Daoy (cell line): ENCODE measurements at regions not wholly inside any gene's neighbourhood (a gene's known extent, or its start where the extent isn't known, plus 50 kb on each side); places are given as distances from the start of the nearest gene placed in this dataset.
A peak's percentile ranks its signal among the peaks of the same experiment; 100 is the strongest.

Experiments used
- DNase-seq: peaks from one replicate; pipeline ENCODE4 v3.0.0-alpha.2; 2015; ENCODE audit warnings: low read depth

DNA sequence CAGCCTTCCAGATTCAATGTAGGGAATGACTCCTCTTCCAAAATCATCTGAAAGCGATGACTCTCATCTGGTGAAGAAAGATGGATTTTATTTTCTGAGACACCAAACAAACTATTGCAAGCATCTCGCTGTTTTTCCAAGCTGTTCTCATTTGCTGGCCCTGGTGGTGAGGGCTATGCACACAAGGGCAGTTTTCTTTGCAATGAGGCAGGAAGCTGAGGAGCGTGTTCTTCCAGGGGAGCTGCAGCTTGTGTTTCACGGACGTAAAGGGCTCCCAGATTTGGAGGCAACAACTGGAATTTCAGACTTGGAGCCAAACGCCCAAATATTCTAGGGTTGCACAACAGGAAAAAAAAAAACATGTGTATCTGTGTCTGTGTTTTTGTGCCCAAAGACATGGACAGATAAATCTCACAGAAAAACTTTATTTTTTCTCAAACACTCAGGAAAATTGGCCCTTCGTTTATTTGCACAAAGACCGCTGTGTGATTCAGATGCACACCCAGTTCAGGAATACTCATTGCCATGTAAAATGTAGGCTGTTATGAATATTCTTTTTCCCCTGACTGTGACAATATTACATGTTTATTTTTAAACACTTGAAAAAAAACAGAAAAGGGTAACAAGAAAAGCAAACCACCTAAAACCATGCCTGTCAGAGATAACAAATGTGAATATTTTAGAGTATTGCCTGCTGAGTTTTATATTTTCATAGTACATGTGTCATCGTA is 151.3 kb downstream of the GAS1 start:
- peak; percentile 25 for DNase-seq

DNA sequence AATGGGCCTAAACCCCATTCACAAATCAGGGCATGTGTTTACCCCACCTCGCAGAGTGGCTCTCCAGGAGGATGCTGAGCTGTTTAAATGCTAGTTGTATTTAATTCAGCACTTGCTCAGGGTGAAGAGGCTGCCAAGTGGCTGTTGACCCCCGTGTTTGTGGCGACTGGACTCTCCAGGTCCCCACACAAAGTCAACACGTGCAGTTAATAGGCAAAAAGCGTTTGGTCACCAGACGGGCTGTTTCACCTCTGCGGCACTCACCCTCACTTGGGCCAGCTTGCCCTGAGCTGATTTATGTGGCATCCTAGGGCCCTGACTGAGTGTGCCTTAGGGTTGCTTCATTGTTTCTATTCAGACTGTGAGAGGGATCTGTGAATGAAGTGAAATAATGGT is 152.3 kb downstream of the GAS1 start:
- DNase-seq = no peak

GRCh38 chr9:86794391-86795046 is 152.8 kb downstream of the GAS1 start:
- DNase-seq = no peak

GRCh38 chr9:86792136-86792535 is 155.2 kb downstream of the GAS1 start:
- peak; percentile 60 for DNase-seq

GRCh38 chr9:86790805-86791204 is 156.5 kb downstream of the GAS1 start:
- no peak for DNase-seq

DNA sequence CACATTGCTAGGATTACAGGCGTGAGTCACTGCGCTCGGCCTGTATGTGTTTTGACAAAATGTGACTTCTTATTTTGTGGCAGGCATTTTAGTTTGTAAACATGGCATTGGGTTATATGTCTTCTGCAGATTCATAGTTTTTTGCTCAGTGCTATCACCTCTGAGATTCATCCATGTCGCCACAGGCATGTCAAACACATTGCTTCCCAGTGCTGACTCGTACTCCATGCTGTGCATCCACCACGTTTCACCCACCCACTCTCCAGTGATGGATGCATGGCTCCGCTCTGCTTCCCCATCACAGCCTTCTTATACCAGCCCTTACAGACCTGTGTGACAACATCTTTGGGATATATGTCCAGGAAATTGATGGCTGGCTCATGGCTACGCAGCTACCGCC is 158.8 kb downstream of the GAS1 start:
- DNase-seq = peak; percentile 23

GRCh38 chr9:86783884-86784283 is 163.4 kb downstream of the GAS1 start:
- no peak for DNase-seq

DNA sequence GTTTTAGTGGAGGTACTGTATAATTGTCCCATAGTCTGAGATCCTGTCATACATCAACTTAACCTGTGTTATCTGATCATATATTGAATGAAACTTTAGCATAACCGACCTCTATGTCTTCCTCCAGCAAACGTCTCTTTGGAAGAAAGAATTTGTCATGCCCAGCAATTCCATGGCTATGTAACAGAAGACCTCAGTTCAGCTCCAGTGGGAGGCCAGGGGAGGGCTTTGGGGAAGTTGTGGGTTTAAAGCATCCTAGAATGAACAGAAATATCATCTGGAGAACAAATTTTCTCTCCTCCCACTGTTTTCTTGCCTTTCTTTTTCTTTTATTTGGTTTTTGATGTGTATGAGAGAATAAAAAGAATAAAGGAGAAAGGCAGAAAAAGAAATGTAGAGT is 164.5 kb downstream of the GAS1 start:
- DNase-seq = no peak

DNA sequence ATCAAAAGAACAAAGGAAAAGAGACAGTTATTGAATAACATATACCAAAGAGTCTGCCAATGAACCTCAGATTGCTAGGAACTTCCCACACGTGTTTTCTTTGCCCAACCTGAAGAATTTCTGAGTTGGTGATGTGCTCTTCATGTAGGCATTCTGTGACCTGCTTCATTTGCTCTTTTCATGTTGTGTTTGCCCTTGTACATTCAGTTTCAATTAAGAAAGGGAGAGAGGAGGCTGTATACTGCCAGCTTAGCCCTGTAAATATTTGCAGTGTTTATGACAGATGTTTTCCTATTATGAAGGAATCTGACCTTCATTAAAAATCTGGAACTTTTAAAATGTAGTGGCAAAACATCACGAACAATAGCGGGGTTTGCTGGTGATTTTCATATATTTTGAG is 168.5 kb downstream of the GAS1 start:
- no peak for DNase-seq

- no peak for DNase-seq
Measured at GRCh38 chr9:86775718-86776117, 171.6 kb downstream of the GAS1 start.

- DNase-seq = no peak
Measured at GRCh38 chr9:86774116-86774515, 173.2 kb downstream of the GAS1 start.

DNA sequence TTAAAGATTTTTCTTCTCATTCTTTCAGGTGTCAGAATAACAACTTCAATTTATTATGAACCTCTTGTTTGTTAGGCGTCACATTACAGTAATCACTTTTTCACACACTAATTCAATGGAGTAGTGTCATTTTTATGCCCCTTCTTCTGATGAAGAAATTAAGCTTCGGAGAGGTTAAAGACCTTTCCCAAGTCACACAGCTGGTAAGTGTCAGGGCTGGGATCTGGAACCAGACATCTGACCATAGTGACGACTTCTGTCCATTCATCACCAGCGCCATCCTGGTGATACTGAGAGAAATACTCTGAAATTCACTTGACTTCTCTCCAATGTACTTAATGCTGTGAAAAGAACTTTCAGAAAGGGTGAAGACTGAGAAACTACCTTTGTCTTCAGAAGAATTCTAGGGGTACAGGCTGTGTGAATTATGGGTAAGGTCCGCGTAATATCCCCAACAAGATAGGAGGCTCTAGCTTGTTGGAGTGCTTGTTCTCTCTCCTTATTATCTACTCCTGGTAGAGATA is 173.8 kb downstream of the GAS1 start:
- DNase-seq = no peak

DNA sequence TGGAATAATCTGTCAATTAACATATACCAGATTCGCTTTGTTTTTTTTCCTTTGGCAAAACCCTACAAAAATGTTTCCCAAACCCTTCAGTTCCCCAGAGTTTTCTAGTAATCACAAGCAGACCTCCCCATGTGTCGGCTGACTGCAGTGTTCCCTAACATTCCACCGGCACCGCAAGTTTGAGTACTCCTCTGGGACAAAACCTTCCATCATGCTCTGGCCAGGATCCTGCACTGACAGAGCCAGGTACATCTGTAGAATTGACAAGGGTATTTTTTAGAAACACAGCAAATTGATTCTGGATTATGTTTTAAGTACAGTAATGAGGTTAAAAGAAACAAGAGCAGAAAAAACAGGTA is 174.7 kb downstream of the GAS1 start:
- no peak for DNase-seq

DNA sequence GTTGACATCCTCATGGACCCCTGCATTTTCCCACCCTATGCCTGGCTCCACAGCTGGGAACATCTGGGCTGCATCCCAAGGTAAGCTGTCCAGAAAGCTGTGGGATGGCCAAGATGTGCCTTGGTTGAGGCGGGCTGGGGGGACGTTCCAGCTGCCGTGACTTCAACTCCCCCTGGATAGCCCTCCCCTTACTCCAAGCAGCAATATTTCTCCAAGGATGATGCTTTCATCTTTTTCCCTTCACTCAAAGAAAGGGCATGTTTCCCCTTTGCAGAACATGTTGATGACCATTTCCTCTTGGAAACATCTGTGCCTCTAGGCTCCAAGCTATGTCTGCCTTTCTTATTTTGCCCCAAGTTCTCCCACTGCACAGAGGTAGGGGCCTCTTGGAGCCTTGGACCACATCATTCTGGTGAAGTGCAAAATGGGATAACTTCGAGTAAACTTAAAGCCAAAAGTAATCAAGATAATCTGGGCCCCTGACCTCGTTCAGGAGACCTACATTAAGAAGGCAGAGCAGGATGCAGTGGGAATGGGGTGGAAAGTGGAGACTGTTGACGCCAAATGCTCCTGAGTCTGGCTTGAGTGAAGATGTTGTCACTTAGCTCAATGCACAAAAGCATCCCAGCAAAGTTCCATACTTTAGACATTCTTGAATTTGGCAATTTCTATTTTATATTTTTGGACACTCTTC is 175.2 kb downstream of the GAS1 start:
- no peak for DNase-seq

- DNase-seq = no peak
Measured at GRCh38 chr9:86771420-86771819, 175.9 kb downstream of the GAS1 start.

DNA sequence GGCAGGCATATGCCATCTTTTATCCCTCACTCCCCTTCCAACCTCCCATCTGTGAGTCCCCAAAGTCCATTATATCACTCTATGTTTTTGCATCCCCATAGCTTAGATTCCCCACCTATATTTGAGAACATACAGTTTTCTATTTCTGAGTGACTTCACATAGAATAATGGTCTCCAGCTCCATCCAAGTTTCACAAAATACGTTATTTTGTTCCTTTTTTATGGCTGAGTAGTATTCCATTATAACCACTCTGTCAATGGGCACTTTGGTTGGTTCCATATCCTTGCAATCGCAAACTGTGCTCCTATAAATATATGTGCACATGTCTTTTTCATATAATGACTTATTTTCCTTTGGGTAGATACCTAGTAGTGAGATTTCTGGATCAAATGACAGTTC is 178.6 kb downstream of the GAS1 start:
- DNase-seq = no peak

GRCh38 chr9:86768020-86768419 is 179.3 kb downstream of the GAS1 start:
- no peak for DNase-seq

- DNase-seq = no peak
Measured at GRCh38 chr9:86767373-86767772, 179.9 kb downstream of the GAS1 start.

- DNase-seq = peak; percentile 97
Measured at GRCh38 chr9:86766912-86767311, 180.4 kb downstream of the GAS1 start.

DNA sequence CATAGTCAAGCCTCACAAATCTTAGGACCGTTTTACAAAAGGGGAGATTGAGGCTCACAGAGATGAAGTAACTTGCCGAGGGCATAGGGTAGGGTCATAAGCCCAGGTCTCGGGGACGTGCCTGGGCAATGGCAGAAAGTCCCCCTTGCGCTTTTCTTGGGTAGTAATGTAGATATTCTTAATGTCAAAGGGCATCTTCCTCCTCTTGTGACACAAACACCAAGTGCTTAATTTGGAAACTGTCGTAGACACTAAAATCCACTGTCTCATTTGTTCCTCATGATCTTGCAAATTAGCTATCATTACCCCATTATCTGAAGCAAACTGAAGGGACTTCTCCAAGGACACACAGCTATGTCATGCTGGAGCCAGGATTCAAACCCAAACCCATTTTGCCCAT is 180.8 kb downstream of the GAS1 start:
- no peak for DNase-seq

DNA sequence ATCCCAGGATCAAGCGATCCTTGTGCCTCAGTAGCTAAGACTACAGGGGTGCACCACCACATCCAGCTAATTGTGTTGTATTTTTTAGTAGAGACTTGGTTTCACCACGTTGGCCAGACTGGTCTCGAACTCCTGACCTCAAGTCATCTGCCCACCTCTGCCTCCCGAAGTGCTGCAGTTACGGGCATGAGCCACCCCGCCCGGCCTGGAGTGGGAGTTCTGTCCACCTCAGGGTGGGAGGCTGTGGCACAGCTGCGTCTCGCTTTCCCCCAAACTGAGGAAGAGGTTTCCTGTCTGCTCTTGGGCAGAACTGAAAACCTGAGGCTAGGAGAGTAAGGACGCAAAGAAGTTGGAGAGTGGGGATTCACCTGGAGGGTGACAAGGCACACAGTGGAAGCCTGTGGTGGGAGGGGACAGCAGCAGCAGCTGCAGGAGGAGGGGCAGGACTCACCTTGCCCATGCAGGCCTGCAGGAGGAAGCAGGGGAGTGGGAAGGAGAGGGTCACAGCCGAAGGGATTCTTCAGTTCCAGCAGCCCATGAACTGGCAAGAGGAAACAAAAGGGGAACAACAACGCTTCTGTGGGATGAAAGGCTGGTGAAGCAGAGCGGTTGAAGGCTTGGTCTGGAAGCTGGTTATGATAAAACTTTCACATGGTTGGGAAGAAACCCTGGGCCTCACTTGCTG is 181.4 kb downstream of the GAS1 start:
- DNase-seq = no peak

DNA sequence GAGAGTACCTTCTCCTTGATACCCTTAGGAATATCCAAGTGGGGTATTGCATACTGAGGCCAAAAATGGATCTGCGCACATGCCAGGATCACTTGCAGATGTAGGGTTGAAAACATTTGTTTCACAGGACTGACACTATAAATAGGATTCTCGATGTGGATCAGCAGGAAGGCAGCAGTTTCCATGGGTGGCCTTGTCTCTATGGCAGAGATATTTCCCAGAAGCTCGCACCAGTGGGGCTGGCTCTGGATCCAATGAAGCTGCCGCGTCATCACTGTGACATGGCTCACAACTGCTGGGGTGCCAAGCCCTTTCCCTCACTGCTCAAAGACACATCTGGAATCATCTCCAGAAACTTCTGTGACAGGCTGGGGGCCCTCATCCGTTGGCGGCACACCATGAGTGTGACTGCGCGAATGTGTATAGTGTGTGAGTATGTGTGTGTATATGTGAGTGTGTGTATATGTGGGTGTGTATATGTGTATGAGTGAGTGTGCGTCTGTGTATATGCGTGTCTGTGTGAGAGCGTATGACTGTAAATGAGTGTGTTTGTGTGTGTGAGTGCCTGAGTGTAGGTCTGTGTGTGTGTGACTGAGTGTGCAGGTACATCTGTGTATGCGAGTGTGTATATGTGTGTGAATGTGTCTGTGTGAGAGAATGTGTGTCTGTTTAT is 182.5 kb downstream of the GAS1 start:
- no peak for DNase-seq
